ENCODE measurements at regions not wholly inside any gene's neighbourhood (a gene's known extent, or its start where the extent isn't known, plus 50 kb on each side); places are given as distances from the start of the nearest gene placed in this dataset.

DNA sequence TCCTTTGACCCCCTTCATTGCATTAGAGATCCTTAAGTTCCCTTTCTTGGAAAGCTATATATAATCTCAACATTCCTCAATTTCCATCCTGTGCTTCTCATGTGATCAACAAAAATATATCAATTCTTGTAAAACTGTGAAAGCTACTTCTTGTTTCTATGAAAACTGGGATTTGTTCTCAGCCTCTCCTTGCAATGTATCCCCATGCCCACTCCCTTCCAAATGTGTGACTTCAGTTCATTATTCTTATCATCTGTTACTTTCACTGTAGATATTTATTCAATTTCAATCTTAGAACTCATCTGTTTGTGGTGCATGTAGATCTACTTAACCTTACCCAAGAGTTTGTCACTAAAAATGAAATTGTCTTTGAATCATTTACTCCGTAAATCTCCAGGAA is 260.6 kb downstream of the HIVEP2 start:
- Histone ChIP-seq H3K4me2 (replicated peaks; ENCODE audit: extremely low read depth, low read length, poor library complexity, severe bottlenecking) (no peak overlapping the region), H3K27me3 (ENCODE audit: control insufficient read depth in 2 of 2, insufficient read depth in 2 of 2, low read length in 2 of 2) (no peaks in the 10 kb centered on the region), H4K20me1 (ENCODE audit: insufficient read depth, low read length) (no peaks in the 10 kb centered on the region), H3K9me3 (replicated peaks in 1 of 2; ENCODE audit: control insufficient read depth in 1 of 2, insufficient read depth in 1 of 2, low read length in 2 of 2) (no peaks in the 10 kb centered on the region), H2AFZ (ENCODE audit: insufficient read depth, low read depth, low read length, poor library complexity, severe bottlenecking) (no peak overlapping the region), H3K27ac (ENCODE audit: low read depth in 1 of 2, low read length in 2 of 2) (no peak overlapping the region), H3K4me1 (ENCODE audit: control insufficient read depth in 1 of 2, insufficient read depth in 2 of 2, low read length in 2 of 2) (no peaks in the 10 kb centered on the region), H3K79me2 (ENCODE audit: insufficient read depth, low read length) (no peaks in the 10 kb centered on the region), H3K36me3 (replicated peaks in 1 of 2; ENCODE audit: control insufficient read depth in 1 of 2, insufficient read depth in 2 of 2, low read length in 2 of 2) (no peaks in the 10 kb centered on the region), H3K4me3 (replicated peaks in 1 of 3; ENCODE audit: low read depth in 2 of 3, low read length in 3 of 3) (no peak overlapping the region), H3K9ac (ENCODE audit: insufficient read depth, low read length, poor library complexity, severe bottlenecking) (no peak overlapping the region)
- Mint-ChIP-seq H3K27me3 (ENCODE audit: low read depth in 3 of 3) (peaks cover 0 to 3% (median 0%) of the 10 kb centered on the region in 3 donors), H3K4me3 (no peak overlapping the region), H3K4me1 (peaks cover 2% of the 10 kb centered on the region), H3K36me3 (no peaks in the 10 kb centered on the region), H3K9me3 (no peaks in the 10 kb centered on the region), H3K27ac (no peak overlapping the region)
- TF ChIP-seq, protein P1, sequence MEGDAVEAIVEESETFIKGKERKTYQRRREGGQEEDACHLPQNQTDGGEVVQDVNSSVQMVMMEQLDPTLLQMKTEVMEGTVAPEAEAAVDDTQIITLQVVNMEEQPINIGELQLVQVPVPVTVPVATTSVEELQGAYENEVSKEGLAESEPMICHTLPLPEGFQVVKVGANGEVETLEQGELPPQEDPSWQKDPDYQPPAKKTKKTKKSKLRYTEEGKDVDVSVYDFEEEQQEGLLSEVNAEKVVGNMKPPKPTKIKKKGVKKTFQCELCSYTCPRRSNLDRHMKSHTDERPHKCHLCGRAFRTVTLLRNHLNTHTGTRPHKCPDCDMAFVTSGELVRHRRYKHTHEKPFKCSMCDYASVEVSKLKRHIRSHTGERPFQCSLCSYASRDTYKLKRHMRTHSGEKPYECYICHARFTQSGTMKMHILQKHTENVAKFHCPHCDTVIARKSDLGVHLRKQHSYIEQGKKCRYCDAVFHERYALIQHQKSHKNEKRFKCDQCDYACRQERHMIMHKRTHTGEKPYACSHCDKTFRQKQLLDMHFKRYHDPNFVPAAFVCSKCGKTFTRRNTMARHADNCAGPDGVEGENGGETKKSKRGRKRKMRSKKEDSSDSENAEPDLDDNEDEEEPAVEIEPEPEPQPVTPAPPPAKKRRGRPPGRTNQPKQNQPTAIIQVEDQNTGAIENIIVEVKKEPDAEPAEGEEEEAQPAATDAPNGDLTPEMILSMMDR (IDR thresholded peaks at IDR 0.05), result no peak
- DNase-seq, result no peak
- WGBS (ENCODE audit: insufficient coverage), result 100% methylated on average over 1 of the region's 1 CpG
- intact Hi-C loops (cut with micrococcal nuclease), result no loop called here

GRCh38 chr6:142685852-142686506 is 259.0 kb downstream of the HIVEP2 start:
- Histone ChIP-seq H3K4me1 (ENCODE audit: control insufficient read depth in 1 of 2, insufficient read depth in 2 of 2, low read length in 2 of 2) (no peaks in the 10 kb centered on the region), H2AFZ (ENCODE audit: insufficient read depth, low read depth, low read length, poor library complexity, severe bottlenecking) (no peak overlapping the region), H4K20me1 (ENCODE audit: insufficient read depth, low read length) (no peaks in the 10 kb centered on the region), H3K36me3 (replicated peaks in 1 of 2; ENCODE audit: control insufficient read depth in 1 of 2, insufficient read depth in 2 of 2, low read length in 2 of 2) (no peaks in the 10 kb centered on the region), H3K4me3 (replicated peaks in 1 of 3; ENCODE audit: low read depth in 2 of 3, low read length in 3 of 3) (no peak overlapping the region), H3K4me2 (replicated peaks; ENCODE audit: extremely low read depth, low read length, poor library complexity, severe bottlenecking) (no peak overlapping the region), H3K27me3 (ENCODE audit: control insufficient read depth in 2 of 2, insufficient read depth in 2 of 2, low read length in 2 of 2) (no peaks in the 10 kb centered on the region), H3K9ac (ENCODE audit: insufficient read depth, low read length, poor library complexity, severe bottlenecking) (no peak overlapping the region), H3K9me3 (replicated peaks in 1 of 2; ENCODE audit: control insufficient read depth in 1 of 2, insufficient read depth in 1 of 2, low read length in 2 of 2) (no peaks in the 10 kb centered on the region), H3K27ac (ENCODE audit: low read depth in 1 of 2, low read length in 2 of 2) (no peak overlapping the region), H3K79me2 (ENCODE audit: insufficient read depth, low read length) (no peaks in the 10 kb centered on the region)
- Mint-ChIP-seq H3K27me3 (ENCODE audit: low read depth in 3 of 3) (peaks cover 0 to 1% (median 0%) of the 10 kb centered on the region in 3 donors), H3K4me1 (no peaks in the 10 kb centered on the region), H3K36me3 (no peaks in the 10 kb centered on the region), H3K4me3 (no peak overlapping the region), H3K27ac (no peak overlapping the region), H3K9me3 (no peaks in the 10 kb centered on the region)
- no CpG with 5 or more reads among the region's 4 CpGs for WGBS (ENCODE audit: insufficient coverage)
- no peak for DNase-seq
- TF ChIP-seq, protein P1 (IDR thresholded peaks at IDR 0.05), result no peak
- intact Hi-C loops (cut with micrococcal nuclease), result no loop called here

All from CD14-positive monocyte (primary cell).